Endothelial cell of umbilical vein (primary cell): ENCODE measurements at regions not wholly inside any gene's neighbourhood (a gene's known extent, or its start where the extent isn't known, plus 50 kb on each side); places are given as distances from the start of the nearest gene placed in this dataset.

ENCODE experiments used
- BruUV-seq: library from RNA; stranded (reverse); fragments of 400-500 nt; replicated peaks from 2 replicates; lab custom pipeline; 2021; lab: Mats Ljungman, UMichigan
- CTCF ChIA-PET: fragments of 300-600, 350-600 bp; sonication (Branson Sonifier 250); formaldehyde crosslinking; loops from one replicate; lab custom pipeline; 2021; ENCODE audit warnings: antibody characterized with exemption, inconsistent platforms; lab: Charles Lee
- POLR2A ChIA-PET: fragments of 300-600, 350-600 bp; sonication (Branson Sonifier 250); formaldehyde crosslinking; loops from one replicate; lab custom pipeline; 2021; ENCODE audit warnings: antibody characterized with exemption, inconsistent platforms; lab: Charles Lee
- DNase-seq: peaks from one replicate; pipeline ENCODE4 v3.0.0-alpha.2; 2011; ENCODE audit warnings: low read depth, low spot score
- FAIRE-seq: peaks from 2 replicates; lab custom pipeline; 2011; peaks lifted over from hg19 to GRCh38; lab: Jason Lieb, UNC
- H2AFZ ChIP-seq: 2 replicates; pipeline ENCODE4 v1.6.0; 2012; ENCODE audit warnings: low read depth, low read length, control low read depth, inconsistent platforms
- H3K27ac ChIP-seq: 2 replicates; pipeline ENCODE4 v1.5.1; 2011; ENCODE audit warnings: low read depth, mild to moderate bottlenecking, control low read depth, low read length, moderate library complexity; ENCODE audit not compliant: insufficient read depth
- H3K27me3 ChIP-seq, 2 experiments: 2 replicates each; pipeline versions ENCODE4 v1.6.0 to v1.6.1; 2011; ENCODE audit warnings: low read length in 2 of 2, mixed read lengths in 1 of 2; ENCODE audit not compliant: control insufficient read depth in 2 of 2, insufficient read depth in 2 of 2
- H3K36me3 ChIP-seq, 2 experiments: 2 replicates in 1 of 2; 3 replicates in 1 of 2; pipeline ENCODE4 v1.5.1; 2011; ENCODE audit warnings: low read length in 2 of 2, mild to moderate bottlenecking in 1 of 2, moderate library complexity in 1 of 2; ENCODE audit not compliant: control insufficient read depth in 2 of 2, insufficient read depth in 2 of 2; ENCODE audit errors: extremely low read depth in 1 of 2
- H3K4me1 ChIP-seq: 3 replicates; pipeline ENCODE4 v1.5.1; 2011; ENCODE audit warnings: mild to moderate bottlenecking, low read length; ENCODE audit not compliant: control insufficient read depth, insufficient read depth; ENCODE audit errors: extremely low read depth
- H3K4me2 ChIP-seq: 2 replicates; pipeline ENCODE4 v1.6.1; 2011; ENCODE audit warnings: low read length, control low read depth, mixed read lengths; ENCODE audit not compliant: insufficient read depth
- H3K4me3 ChIP-seq, 3 experiments: fragments of 200-600 bp in 1 of 3; sonication (generic), shearing (Covaris generic) in 1 of 3; replicated peaks in 1 of 3; 2 replicates each; pipeline ENCODE4 v1.5.1; 2011 to 2016; ENCODE audit warnings: control low read depth in 3 of 3, low read length in 3 of 3, mild to moderate bottlenecking in 2 of 3, inconsistent platforms in 1 of 3, low read depth in 1 of 3, moderate library complexity in 1 of 3; ENCODE audit not compliant: insufficient read depth in 1 of 3
- H3K79me2 ChIP-seq: 2 replicates; pipeline ENCODE4 v1.6.0; 2012; ENCODE audit warnings: low read length, inconsistent platforms; ENCODE audit not compliant: control insufficient read depth, insufficient read depth
- H3K9ac ChIP-seq: replicated peaks from 2 replicates; pipeline ENCODE3; 2011; ENCODE audit warnings: low read length, control low read depth; ENCODE audit not compliant: insufficient read depth; ENCODE audit errors: extremely low read depth
- H3K9me1 ChIP-seq: replicated peaks from 3 replicates; pipeline ENCODE4 v1.6.0; 2011; ENCODE audit warnings: mild to moderate bottlenecking, low read length; ENCODE audit not compliant: control insufficient read depth, insufficient read depth; ENCODE audit errors: extremely low read depth
- H3K9me3 ChIP-seq: replicated peaks from 2 replicates; pipeline ENCODE4 v1.5.1; 2012; ENCODE audit warnings: low read length, inconsistent platforms; ENCODE audit not compliant: control insufficient read depth, insufficient read depth
- H4K20me1 ChIP-seq: replicated peaks from 2 replicates; pipeline ENCODE3; 2011; ENCODE audit warnings: mild to moderate bottlenecking, low read length; ENCODE audit not compliant: control insufficient read depth, insufficient read depth; ENCODE audit errors: extremely low read depth
- CTCF ChIP-seq, 2 donors: IDR thresholded peaks; 1 replicate in 1 of 2; 2 replicates in 1 of 2; pipeline ENCODE4 v1.5.1; 2011; ENCODE audit warnings: low read length in 2 of 2, mild to moderate bottlenecking in 2 of 2, moderate library complexity in 2 of 2, control low read depth in 1 of 2, inconsistent platforms in 1 of 2, low read depth in 1 of 2; ENCODE audit not compliant: insufficient read depth in 1 of 2; ENCODE audit errors: extremely low read depth in 1 of 2
- EZH2 ChIP-seq: IDR thresholded peaks from 2 replicates; pipeline ENCODE4 v1.6.1; 2012; ENCODE audit warnings: borderline replicate concordance, low read depth, mild to moderate bottlenecking, moderate library complexity, low read length, inconsistent platforms; ENCODE audit not compliant: severe bottlenecking
- FOS ChIP-seq: IDR thresholded peaks from 2 replicates; pipeline ENCODE4 v1.6.1; 2011; ENCODE audit warnings: mild to moderate bottlenecking, low read length, moderate library complexity, borderline replicate concordance; ENCODE audit not compliant: insufficient read depth
- GATA2 ChIP-seq: IDR thresholded peaks from 2 replicates; pipeline ENCODE4 v1.7.0; 2011; ENCODE audit warnings: low read depth, mild to moderate bottlenecking, moderate library complexity, mixed read lengths, low read length; ENCODE audit not compliant: insufficient read length, insufficient read depth
- JUN ChIP-seq: IDR thresholded peaks from 2 replicates; pipeline ENCODE4 v1.6.1; 2011; ENCODE audit warnings: borderline replicate concordance, low read depth; ENCODE audit not compliant: insufficient read length, insufficient read depth
- MAX ChIP-seq: IDR thresholded peaks from 2 replicates; pipeline ENCODE4 v1.6.1; 2011; ENCODE audit not compliant: insufficient read depth, insufficient read length
- MYC ChIP-seq: IDR thresholded peaks from one replicate; pipeline ENCODE4 v1.6.1; 2011; ENCODE audit warnings: mild to moderate bottlenecking, low read depth, low read length
- POLR2A ChIP-seq: IDR thresholded peaks from 2 replicates; pipeline ENCODE4 v1.6.1; 2012; ENCODE audit warnings: low read depth, mild to moderate bottlenecking, control low read depth, low read length
- POLR2AphosphoS5 ChIP-seq: IDR thresholded peaks from 2 replicates; pipeline ENCODE4 v1.6.1; 2012; ENCODE audit warnings: low read depth, mild to moderate bottlenecking, control low read depth, low read length, moderate library complexity; ENCODE audit not compliant: insufficient read depth
- dilution Hi-C: fragments of 300-500 bp; cut with MboI; formaldehyde crosslinking; loops from one replicate; pipeline ENCODE4 v1.15.0; 2019; ENCODE audit warnings: low sequenced_read_pairs; ENCODE audit not compliant: extremely low pct_ligation_motif_present
- intact Hi-C: fragments of 100-400 bp; cut with micrococcal nuclease; formaldehyde crosslinking; loops from one replicate; pipeline ENCODE4 v1.10.0; 2022

GRCh38 chr20:52529826-52530225 lies 338.2 kb upstream of the ZFP64 start:
- intact Hi-C loops: no loop called here
- CTCF ChIA-PET: no interaction called here

GRCh38 chr20:52524861-52525260 lies 333.3 kb upstream of the ZFP64 start:
- DNase-seq: no peak
- no peak for FAIRE-seq
- Histone ChIP-seq H3K27me3 (no peaks in the 10 kb centered on the region), H3K27ac (no peak overlapping the region), H4K20me1 (no peaks in the 10 kb centered on the region), H3K9ac (no peak overlapping the region), H3K9me3 (no peaks in the 10 kb centered on the region), H3K36me3 (no peaks in the 10 kb centered on the region), H3K79me2 (no peaks in the 10 kb centered on the region), H2AFZ (no peak overlapping the region), H3K4me3 (no peak overlapping the region), H3K9me1 (no peaks in the 10 kb centered on the region), H3K4me2 (no peak overlapping the region), H3K4me1 (no peaks in the 10 kb centered on the region)
- dilution Hi-C loops (no loop called here), intact Hi-C loops (no loop called here)
- TF ChIP-seq CTCF (IDR thresholded peaks at IDR 0.05; ENCODE audit: extremely low read depth in 1 of 2, insufficient read depth in 1 of 2, low read depth in 1 of 2, low read length in 2 of 2) (no peak), GATA2 (no peak), POLR2AphosphoS5 (no peak), MAX (no peak), JUN (no peak), FOS (no peak), MYC (no peak), POLR2A (no peak), EZH2 (no peak)
- POLR2A ChIA-PET: no interaction called here
- BruUV-seq: no TSS peak
- CTCF ChIA-PET: no interaction called here

More at GRCh38 chr20:52529826-52530225, 338.2 kb upstream of the ZFP64 start:
- Histone ChIP-seq H3K9me3 (no peaks in the 10 kb centered on the region), H3K4me2 (no peak overlapping the region), H4K20me1 (no peaks in the 10 kb centered on the region), H3K36me3 (no peaks in the 10 kb centered on the region), H2AFZ (no peak overlapping the region), H3K4me3 (no peak overlapping the region), H3K4me1 (no peaks in the 10 kb centered on the region), H3K79me2 (no peaks in the 10 kb centered on the region), H3K27me3 (no peaks in the 10 kb centered on the region), H3K9ac (no peak overlapping the region), H3K9me1 (no peaks in the 10 kb centered on the region), H3K27ac (no peak overlapping the region)
- no peak for DNase-seq
- no peak for TF ChIP-seq MYC
- TF ChIP-seq MAX: no peak
- BruUV-seq: no TSS peak
- FAIRE-seq: no peak
- POLR2A ChIA-PET: no interaction called here
- dilution Hi-C loops: no loop called here
